Tibial nerve (tissue), 3 donors: ENCODE measurements at regions not wholly inside any gene's neighbourhood (a gene's known extent, or its start where the extent isn't known, plus 50 kb on each side); places are given as distances from the start of the nearest gene placed in this dataset.
"Not testable (repeated sequence)": the region's sequence is repeated elsewhere in the genome, so short reads cannot be mapped to it uniquely, and the experiment has no call there.

Experiments used
- CTCF ChIP-seq, 5 experiments: fragments of 200-600 bp in 3 of 5; fragments of 450-650 bp in 2 of 5; sonication (generic) in 3 of 5; IDR thresholded peaks; one replicate each; pipeline ENCODE4 v1.5.1; 2016 to 2019; ENCODE audit warnings: antibody characterized with exemption in 5 of 5, mild to moderate bottlenecking in 3 of 5, moderate library complexity in 2 of 5
- POLR2A ChIP-seq, 2 donors: fragments of 450-650 bp; IDR thresholded peaks; one replicate each; pipeline ENCODE4 v1.6.1; 2017; ENCODE audit warnings: antibody characterized with exemption in 2 of 2, mild to moderate bottlenecking in 2 of 2, moderate library complexity in 2 of 2

- TF ChIP-seq CTCF, POLR2A (IDR thresholded peaks at IDR 0.05): not testable (repeated sequence)
Observed at GRCh38 chr22:22193462-22193861, 51.1 kb upstream of the VPREB1 start.
